Prostate gland (tissue), 2 donors: ENCODE measurements at regions not wholly inside any gene's neighbourhood (a gene's known extent, or its start where the extent isn't known, plus 50 kb on each side); places are given as distances from the start of the nearest gene placed in this dataset.

ENCODE experiments used
- DNase-seq: peaks from one replicate; pipeline ENCODE4 v3.0.0-alpha.2; 2019; ENCODE audit warnings: low spot score
- H3K27ac ChIP-seq, 2 donors: fragments of 200-600 bp; sonication (generic); 2 replicates each; pipeline ENCODE4 v1.5.1; 2017 to 2019
- H3K27me3 ChIP-seq: fragments of 200-600 bp; sonication (generic); replicated peaks from 2 replicates; pipeline ENCODE4 v1.5.1; 2019; ENCODE audit not compliant: insufficient read depth
- H3K36me3 ChIP-seq, 2 donors: fragments of 200-600 bp; sonication (generic); 1 replicate in 1 of 2; 2 replicates in 1 of 2; pipeline versions ENCODE4 v1.5.1 to v1.8.1; 2017 to 2019
- H3K4me1 ChIP-seq: fragments of 200-600 bp; sonication (generic); replicated peaks from 2 replicates; pipeline ENCODE4 v1.5.1; 2019
- H3K4me3 ChIP-seq, 2 donors: fragments of 200-600 bp; sonication (generic); 2 replicates each; pipeline ENCODE4 v1.5.1; 2017 to 2019
- H3K9me3 ChIP-seq: fragments of 200-600 bp; sonication (generic); 2 replicates; pipeline ENCODE4 v1.5.1; 2017
- CTCF ChIP-seq, 4 experiments: fragments of 200-600 bp in 2 of 4; fragments of 450-650 bp in 2 of 4; sonication (generic) in 2 of 4; IDR thresholded peaks; 1 replicate in 3 of 4; 2 replicates in 1 of 4; pipeline ENCODE4 v1.5.1; 2016 to 2019; ENCODE audit warnings: antibody characterized with exemption in 4 of 4, mild to moderate bottlenecking in 2 of 4, moderate library complexity in 2 of 4
- POLR2A ChIP-seq: fragments of 450-650 bp; IDR thresholded peaks from one replicate; pipeline ENCODE4 v1.6.1; 2016; ENCODE audit warnings: antibody characterized with exemption, mild to moderate bottlenecking
- POLR2AphosphoS5 ChIP-seq: sonication (generic); formaldehyde crosslinking; IDR thresholded peaks from one replicate; pipeline ENCODE4 v1.6.1; 2017; ENCODE audit warnings: antibody characterized with exemption
- WGBS: methylation state at CpG from one replicate; pipeline ENCODE4 v1.1.5; 2018; 5-methylcytosine and 5-hydroxymethylcytosine counted together
- intact Hi-C: fragments of 100-400 bp; cut with DNase I; formaldehyde crosslinking; loops from one replicate; pipeline ENCODE4 v1.14.2; 2022

GRCh38 chr1:168924976-168925375 lies 181.5 kb upstream of the ATP1B1 start:
- no peak overlapping the region for H3K4me3 ChIP-seq
- intact Hi-C loops, result no loop called here
- no peak overlapping the region for H3K27ac ChIP-seq
- no peaks in the 10 kb centered on the region for H3K27me3 ChIP-seq
- 74% methylated on average over 1 of the region's 1 CpG for WGBS
- no peaks in the 10 kb centered on the region for H3K36me3 ChIP-seq
- no peaks in the 10 kb centered on the region for H3K9me3 ChIP-seq
- DNase-seq, result no peak
- TF ChIP-seq CTCF (IDR thresholded peaks at IDR 0.05), result no peak
- TF ChIP-seq POLR2AphosphoS5, result no peak
- TF ChIP-seq POLR2A, result no peak
- H3K4me1 ChIP-seq, result peaks cover 6% of the 10 kb centered on the region

- TF ChIP-seq CTCF (IDR thresholded peaks at IDR 0.05) (no peak), POLR2AphosphoS5 (no peak), POLR2A (no peak)
- Histone ChIP-seq H3K9me3 (no peaks in the 10 kb centered on the region), H3K4me3 (no peak overlapping the region), H3K36me3 (no peaks in the 10 kb centered on the region), H3K27me3 (no peaks in the 10 kb centered on the region), H3K27ac (no peak overlapping the region), H3K4me1 (peaks cover 3% of the 10 kb centered on the region)
- WGBS, result 70% methylated on average over 3 of the region's 3 CpGs
- no peak for DNase-seq
- intact Hi-C loops, result no loop called here
Measured at GRCh38 chr1:168926236-168926635, 180.3 kb upstream of the ATP1B1 start.

GRCh38 chr1:168932539-168932938 lies 174.0 kb upstream of the ATP1B1 start:
- Histone ChIP-seq H3K27me3 (no peaks in the 10 kb centered on the region), H3K4me3 (no peak overlapping the region), H3K9me3 (no peaks in the 10 kb centered on the region), H3K27ac (no peak overlapping the region), H3K4me1 (no peaks in the 10 kb centered on the region), H3K36me3 (no peaks in the 10 kb centered on the region)
- 77% methylated on average over 3 of the region's 3 CpGs for WGBS
- DNase-seq, result no peak
- TF ChIP-seq POLR2AphosphoS5 (no peak), CTCF (IDR thresholded peaks at IDR 0.05) (no peak)
- intact Hi-C loops, result no loop called here

- TF ChIP-seq POLR2AphosphoS5, result no peak
- TF ChIP-seq POLR2A, result no peak
- TF ChIP-seq CTCF (IDR thresholded peaks at IDR 0.05), result no peak
- no peak overlapping the region for H3K27ac ChIP-seq
- H3K4me3 ChIP-seq, result no peak overlapping the region
- WGBS, result 91% methylated on average over 4 of the region's 4 CpGs
- no peak for DNase-seq
- intact Hi-C loops, result no loop called here
- no peaks in the 10 kb centered on the region for H3K36me3 ChIP-seq
- no peaks in the 10 kb centered on the region for H3K9me3 ChIP-seq
- no peaks in the 10 kb centered on the region for H3K4me1 ChIP-seq
- no peaks in the 10 kb centered on the region for H3K27me3 ChIP-seq
Measured at GRCh38 chr1:168933141-168933805, 173.2 kb upstream of the ATP1B1 start.

- Histone ChIP-seq H3K4me1 (no peaks in the 10 kb centered on the region), H3K27ac (no peak overlapping the region), H3K4me3 (no peak overlapping the region), H3K27me3 (no peaks in the 10 kb centered on the region), H3K36me3 (no peaks in the 10 kb centered on the region), H3K9me3 (no peaks in the 10 kb centered on the region)
- DNase-seq, result no peak
- intact Hi-C loops, result no loop called here
- whole genome bisulfite sequencing, result 55% methylated on average over 3 of the region's 3 CpGs
- TF ChIP-seq CTCF (IDR thresholded peaks at IDR 0.05) (no peak), POLR2A (no peak), POLR2AphosphoS5 (no peak)
Measured at GRCh38 chr1:168939110-168939946, 167.2 kb upstream of the ATP1B1 start.
